ENCODE measurements at regions not wholly inside any gene's neighbourhood (a gene's known extent, or its start where the extent isn't known, plus 50 kb on each side); places are given as distances from the start of the nearest gene placed in this dataset.

DNA sequence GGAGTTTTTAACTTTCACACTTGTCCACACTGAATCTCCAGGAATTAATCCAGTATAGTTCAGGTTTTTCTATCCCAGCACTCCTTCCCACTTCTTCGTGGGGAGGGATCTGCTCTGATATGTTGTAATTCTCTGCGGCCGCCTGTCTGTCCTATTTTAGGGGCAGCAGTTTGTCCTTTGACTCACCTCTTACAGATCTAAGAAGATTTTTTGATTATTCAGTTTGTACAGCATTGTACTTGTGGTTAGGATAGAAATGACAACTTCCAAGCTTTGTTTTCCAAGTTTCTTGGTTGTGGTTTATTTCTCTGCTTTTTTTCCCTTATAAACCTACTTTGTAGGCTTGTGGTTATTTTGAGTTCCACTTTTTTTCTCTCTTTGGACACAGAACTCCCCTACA, 601.7 kb downstream of the SI start:
- no peak overlapping the region for H3K27ac ChIP-seq
- ChIA-PET POLR2A (ENCODE audit: low non-redundant PET) (no interaction called here), CTCF (no interaction called here)
- no peak for DNase-seq (ENCODE audit: low spot score)
- TF ChIP-seq, protein P1, sequence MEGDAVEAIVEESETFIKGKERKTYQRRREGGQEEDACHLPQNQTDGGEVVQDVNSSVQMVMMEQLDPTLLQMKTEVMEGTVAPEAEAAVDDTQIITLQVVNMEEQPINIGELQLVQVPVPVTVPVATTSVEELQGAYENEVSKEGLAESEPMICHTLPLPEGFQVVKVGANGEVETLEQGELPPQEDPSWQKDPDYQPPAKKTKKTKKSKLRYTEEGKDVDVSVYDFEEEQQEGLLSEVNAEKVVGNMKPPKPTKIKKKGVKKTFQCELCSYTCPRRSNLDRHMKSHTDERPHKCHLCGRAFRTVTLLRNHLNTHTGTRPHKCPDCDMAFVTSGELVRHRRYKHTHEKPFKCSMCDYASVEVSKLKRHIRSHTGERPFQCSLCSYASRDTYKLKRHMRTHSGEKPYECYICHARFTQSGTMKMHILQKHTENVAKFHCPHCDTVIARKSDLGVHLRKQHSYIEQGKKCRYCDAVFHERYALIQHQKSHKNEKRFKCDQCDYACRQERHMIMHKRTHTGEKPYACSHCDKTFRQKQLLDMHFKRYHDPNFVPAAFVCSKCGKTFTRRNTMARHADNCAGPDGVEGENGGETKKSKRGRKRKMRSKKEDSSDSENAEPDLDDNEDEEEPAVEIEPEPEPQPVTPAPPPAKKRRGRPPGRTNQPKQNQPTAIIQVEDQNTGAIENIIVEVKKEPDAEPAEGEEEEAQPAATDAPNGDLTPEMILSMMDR (conservative IDR thresholded peaks at IDR 0.05; ENCODE audit: low read depth) = no peak

DNA sequence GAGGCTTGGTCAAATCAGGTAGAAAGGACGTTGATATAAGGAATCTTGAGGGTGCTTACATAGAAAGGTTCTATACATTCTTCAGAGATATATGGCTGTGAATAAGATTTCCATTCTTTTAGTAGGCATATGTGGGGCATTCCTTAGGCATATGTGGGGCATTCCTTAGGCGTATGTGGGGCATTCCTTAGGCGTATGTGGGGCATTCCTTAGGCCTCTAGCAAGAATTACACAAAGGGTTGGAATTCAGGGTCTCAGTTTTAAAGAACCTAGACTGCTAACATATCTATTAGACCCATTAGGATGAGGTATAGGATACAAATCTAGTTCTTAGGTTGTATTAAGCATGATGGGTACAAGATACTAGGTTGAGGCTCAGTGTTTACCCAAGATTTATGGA, 607.8 kb downstream of the SI start:
- no peak overlapping the region for H3K27ac ChIP-seq
- ChIA-PET CTCF (no interaction called here), POLR2A (ENCODE audit: low non-redundant PET) (no interaction called here)
- TF ChIP-seq, protein P1 (conservative IDR thresholded peaks at IDR 0.05; ENCODE audit: low read depth) = no peak
- DNase-seq (ENCODE audit: low spot score) = no peak

DNA sequence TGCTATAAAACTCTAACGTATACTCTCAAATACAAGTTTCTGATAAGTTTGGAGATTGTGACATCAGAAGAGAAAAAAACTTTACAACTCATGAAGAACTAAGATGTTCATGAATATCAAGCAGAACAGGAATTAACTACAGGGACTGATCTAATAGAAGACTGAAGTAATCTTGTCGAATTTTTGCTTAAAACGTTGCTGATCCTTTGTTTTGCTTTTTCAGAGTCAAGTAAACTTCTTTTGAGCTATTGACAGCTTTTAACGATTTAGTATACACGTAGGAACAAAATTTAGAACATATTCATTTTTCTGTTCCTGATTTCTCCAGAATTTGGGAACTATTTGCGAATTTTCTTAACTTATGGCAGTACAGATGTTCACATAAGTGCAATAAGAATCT, 610.2 kb downstream of the SI start:
- TF ChIP-seq, protein P1 (conservative IDR thresholded peaks at IDR 0.05; ENCODE audit: low read depth) = no peak
- POLR2A ChIA-PET (ENCODE audit: low non-redundant PET) = no interaction called here
- DNase-seq (ENCODE audit: low spot score) = no peak
- CTCF ChIA-PET = no interaction called here
- H3K27ac ChIP-seq = no peak overlapping the region

DNA sequence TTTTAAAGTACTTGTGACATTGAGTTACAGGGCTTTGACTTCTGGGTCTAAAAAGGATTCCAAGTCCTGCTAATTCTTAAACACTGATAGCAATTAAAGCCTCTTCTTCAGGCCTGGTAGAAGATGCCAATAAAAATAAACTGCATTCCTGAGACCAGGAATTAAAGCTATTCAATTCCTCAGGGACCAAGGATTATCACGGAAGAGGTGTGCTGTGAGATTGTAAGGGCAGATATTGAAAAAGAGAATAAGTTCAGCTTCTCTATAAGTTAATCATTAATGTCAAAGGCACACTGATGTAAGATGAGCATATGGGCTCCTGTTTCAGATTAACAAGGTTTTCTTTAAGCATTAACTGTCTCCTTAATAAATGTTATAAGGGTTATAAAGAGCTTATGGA, 611.3 kb downstream of the SI start:
- TF ChIP-seq, protein P1 (conservative IDR thresholded peaks at IDR 0.05; ENCODE audit: low read depth) = no peak

DNA sequence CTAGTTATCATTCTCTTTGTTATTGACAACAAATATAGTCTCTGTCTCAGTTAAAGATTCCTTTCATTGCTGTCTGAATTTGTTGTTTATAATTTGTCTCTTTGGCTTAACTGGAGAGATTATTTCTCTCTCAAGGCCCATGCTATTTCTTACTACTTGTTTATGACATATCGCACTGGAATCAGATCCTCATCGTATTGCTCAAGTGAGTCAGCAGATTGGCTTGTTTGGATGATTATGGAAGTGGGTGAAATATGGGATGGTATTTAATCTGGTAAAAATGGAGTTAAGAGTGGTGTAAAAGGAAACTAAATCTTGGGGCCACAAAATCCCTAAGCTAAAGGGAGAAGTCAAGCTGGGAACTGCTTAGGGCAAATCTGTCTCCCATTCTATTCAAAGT, 613.1 kb downstream of the SI start:
- TF ChIP-seq, protein P1 (conservative IDR thresholded peaks at IDR 0.05; ENCODE audit: low read depth) = no peak
- CTCF ChIA-PET = no interaction called here
- no peak for DNase-seq (ENCODE audit: low spot score)
- no peak overlapping the region for H3K27ac ChIP-seq
- POLR2A ChIA-PET (ENCODE audit: low non-redundant PET) = no interaction called here

More for the DNA sequence above, 611.3 kb downstream of the SI start:
- ChIA-PET CTCF (no interaction called here), POLR2A (ENCODE audit: low non-redundant PET) (no interaction called here)
- H3K27ac ChIP-seq = no peak overlapping the region
- DNase-seq (ENCODE audit: low spot score) = no peak

DNA sequence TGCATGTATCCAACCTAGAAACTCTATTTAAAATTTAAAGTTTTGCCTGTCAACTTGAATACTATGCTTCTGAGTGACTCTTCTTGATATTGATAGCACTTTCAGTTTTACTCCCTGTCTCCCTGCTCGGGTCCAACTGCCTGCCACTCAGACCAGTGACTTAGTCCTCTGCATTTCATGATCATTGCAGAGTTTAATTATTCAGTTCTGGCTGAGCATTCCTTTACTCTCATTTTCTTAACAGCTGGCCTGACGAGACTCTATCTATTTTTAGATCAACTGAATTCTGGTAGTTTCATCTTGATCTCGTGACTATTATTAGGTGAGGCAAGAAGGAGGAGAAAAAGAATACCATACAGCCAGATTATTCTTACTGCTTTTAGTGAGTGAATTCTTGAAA, 617.4 kb downstream of the SI start:
- H3K27ac ChIP-seq = no peak overlapping the region
- DNase-seq (ENCODE audit: low spot score) = no peak
- POLR2A ChIA-PET (ENCODE audit: low non-redundant PET) = no interaction called here
- TF ChIP-seq, protein P1 (conservative IDR thresholded peaks at IDR 0.05; ENCODE audit: low read depth) = no peak
- CTCF ChIA-PET = no interaction called here

DNA sequence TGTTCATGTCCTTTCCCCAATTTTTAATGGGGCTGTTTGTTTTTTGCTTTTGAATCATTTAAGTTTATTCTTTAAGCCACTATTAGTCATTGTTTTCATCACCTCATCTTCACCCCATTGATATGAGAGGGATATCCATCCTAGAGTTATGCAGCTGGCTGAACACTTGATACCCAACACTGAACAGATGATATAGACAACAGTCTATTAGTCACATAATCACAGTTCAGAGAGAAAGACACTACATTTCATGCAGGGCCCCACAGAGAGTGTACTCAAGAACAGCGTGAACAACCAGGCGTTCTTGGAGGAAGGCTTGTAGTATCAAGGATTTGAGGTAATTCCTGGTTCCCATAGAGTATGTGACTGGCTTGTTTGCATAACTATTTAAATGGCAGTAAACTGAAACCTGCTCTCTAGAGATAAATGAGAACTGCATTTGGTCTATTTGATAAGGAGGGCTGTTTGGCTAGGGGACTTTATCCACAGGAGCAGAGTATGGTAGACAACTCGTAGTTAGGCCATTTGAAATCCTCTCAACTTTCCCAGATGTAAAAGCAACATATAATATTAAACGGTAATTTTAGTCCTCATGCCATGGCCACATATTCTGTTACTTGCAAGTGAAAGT, 618.7 kb downstream of the SI start:
- no peak for DNase-seq (ENCODE audit: low spot score)
- CTCF ChIA-PET = no interaction called here
- TF ChIP-seq, protein P1 (conservative IDR thresholded peaks at IDR 0.05; ENCODE audit: low read depth) = no peak

More for the DNA sequence above, 618.7 kb downstream of the SI start:
- POLR2A ChIA-PET (ENCODE audit: low non-redundant PET) = no interaction called here
- H3K27ac ChIP-seq = no peak overlapping the region
